ENCODE measurements at regions not wholly inside any gene's neighbourhood (a gene's known extent, or its start where the extent isn't known, plus 50 kb on each side); places are given as distances from the start of the nearest gene placed in this dataset.

DNA sequence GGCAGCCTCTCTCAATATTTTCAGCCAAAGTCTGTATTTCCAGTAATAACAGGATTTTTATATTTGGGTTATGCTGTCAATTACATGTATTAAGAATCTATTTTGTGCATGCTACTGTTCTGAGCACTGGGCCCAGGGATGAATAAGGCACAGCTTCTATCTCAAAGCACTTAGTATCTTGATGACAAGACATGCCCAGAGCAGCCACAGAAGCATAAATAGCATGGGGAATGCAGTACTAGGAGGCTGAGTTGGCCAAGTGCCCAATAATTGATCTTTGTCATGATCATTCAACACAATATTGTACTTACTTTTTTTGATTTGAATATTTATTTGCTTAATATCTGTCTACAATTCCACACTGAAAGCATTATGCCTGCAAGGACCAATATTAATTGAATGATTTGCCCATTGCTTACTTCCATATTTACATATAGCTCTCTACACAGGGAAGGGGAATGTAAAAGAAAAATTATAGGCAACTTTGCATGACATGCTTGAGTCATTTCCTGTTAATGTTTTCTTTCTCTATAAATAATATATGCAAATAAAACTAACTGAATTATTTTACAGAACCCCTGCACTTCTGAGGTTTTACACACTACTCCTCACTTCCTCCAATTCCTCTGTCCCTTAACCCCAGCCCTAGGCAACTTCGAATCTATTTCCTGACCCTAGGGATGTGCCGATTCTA is 298.9 kb upstream of the BMP2 start:
- TF ChIP-seq CTCF (IDR thresholded peaks at IDR 0.05; ENCODE audit: low read depth, low read length), result no peak
- no peak overlapping the region for H3K4me3 ChIP-seq (ENCODE audit: low read depth, low read length)

DNA sequence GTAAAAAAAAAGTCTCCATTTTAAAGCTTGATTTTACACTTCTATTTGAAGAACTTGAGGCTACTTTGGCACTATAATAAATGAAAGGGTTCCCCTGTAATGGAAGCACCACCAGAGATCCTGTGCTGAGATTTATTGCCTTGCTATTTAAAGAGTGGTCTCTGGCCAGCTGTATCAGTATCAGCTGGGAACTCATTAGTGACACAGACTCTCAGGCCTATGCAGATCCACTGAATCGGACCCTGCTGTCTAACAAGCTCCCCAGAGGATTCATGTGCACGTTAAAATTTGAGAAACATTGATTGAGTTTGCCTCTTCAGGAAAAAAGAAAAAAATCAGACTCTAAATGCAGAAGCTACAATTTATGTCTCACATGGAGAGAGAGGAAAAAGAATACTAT is 299.9 kb upstream of the BMP2 start:
- H3K4me3 ChIP-seq (ENCODE audit: low read depth, low read length), result no peak overlapping the region
- no peak for TF ChIP-seq CTCF (IDR thresholded peaks at IDR 0.05; ENCODE audit: low read depth, low read length)

DNA sequence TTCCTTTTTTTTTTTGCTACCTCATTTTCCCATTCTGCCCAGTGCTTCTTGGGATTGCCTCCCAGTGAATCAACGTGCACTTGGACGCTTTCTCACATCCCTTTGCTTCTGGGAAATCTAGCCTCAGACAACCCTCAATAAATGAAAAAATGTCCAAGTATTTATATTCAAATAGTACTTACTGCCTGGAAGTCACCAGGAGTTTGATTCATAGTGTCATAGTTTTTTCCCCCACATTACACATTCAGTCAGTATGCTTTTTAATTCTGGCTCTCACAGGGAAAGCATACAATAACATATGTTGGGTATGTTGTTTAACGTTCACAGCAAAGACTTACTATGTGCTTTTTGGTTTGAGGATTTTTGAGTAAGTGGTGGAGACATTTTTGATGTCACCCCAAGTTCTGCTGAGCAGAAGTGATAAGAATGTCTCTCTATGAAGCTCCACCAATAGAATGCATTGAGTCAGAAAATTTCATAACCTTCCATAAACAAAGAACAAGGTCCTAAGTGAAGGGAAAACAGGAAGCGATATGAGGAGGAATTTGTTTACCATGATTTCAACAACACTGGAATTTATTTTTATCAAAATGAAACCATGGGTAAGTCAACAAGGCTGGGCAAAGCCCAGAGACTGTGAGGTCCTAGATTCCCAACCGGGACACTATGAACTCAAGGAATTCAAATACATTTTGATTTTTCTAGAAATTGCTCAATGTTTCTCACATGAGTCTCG is 301.2 kb upstream of the BMP2 start:
- H3K4me3 ChIP-seq (ENCODE audit: low read depth, low read length), result no peak overlapping the region
- TF ChIP-seq CTCF (IDR thresholded peaks at IDR 0.05; ENCODE audit: low read depth, low read length), result no peak

- no peak overlapping the region for H3K4me3 ChIP-seq (ENCODE audit: low read depth, low read length)
- no peak for TF ChIP-seq CTCF (IDR thresholded peaks at IDR 0.05; ENCODE audit: low read depth, low read length)
Observed at GRCh38 chr20:6450841-6451240, 316.6 kb upstream of the BMP2 start.

- no peak overlapping the region for H3K4me3 ChIP-seq (ENCODE audit: low read depth, low read length)
- no peak for TF ChIP-seq CTCF (IDR thresholded peaks at IDR 0.05; ENCODE audit: low read depth, low read length)
Observed at GRCh38 chr20:6440443-6440799, 317.6 kb upstream of the FERMT1 start.

DNA sequence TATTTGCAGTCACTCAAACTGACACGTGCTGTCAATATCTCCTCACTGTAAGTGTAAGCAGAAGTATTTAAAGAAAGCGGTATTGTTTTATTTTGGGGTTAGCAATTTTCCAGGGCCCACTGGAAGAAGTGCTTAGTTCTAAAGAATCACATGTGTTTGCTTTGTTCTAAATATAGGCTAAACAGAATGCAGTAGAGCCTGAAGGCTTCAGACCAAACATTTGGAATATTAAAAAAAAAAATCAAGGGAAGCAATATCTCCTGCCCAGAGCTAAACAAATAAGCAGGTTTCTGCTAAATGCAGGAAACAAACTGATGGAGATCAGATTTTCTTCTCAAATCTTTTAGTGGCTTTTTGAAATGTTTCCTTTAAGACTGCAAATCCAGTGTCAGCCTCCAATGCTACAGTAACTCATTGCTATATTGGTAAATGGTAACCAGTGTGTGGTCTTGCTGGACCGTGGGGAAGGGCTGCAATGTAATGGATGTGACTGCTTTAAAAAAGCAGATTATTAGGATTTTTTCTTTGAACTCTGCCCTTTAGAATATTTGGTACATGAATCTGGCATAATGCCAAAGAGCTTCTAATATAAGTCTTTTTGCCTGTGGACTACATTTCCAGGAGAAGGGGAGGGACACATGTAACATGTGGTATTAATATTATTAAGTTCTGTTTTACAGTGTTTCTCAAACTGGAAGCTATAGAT is 317.1 kb upstream of the FERMT1 start:
- no peak overlapping the region for H3K4me3 ChIP-seq (ENCODE audit: low read depth, low read length)
- TF ChIP-seq CTCF (IDR thresholded peaks at IDR 0.05; ENCODE audit: low read depth, low read length), result no peak

DNA sequence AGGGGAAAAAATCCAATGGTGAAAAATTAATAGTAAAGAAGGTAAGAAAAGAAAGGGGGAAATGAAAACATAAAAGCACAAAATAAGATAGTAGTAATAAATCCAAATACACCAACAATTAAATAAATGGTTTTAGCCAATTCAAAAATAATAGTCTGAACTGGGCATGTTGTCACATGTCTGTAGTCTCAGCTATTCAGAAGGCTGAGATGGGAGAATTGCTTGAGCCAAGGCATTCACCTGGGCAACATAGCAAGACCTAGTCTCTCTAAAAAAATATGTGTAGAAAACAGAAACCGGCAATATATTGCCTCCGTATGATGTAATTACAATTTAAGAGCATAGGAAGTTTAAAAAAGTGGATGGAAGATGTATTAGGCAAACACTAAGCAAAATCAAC is 311.3 kb upstream of the FERMT1 start:
- no peak overlapping the region for H3K4me3 ChIP-seq (ENCODE audit: low read depth, low read length)
- no peak for TF ChIP-seq CTCF (IDR thresholded peaks at IDR 0.05; ENCODE audit: low read depth, low read length)

Measured in WI38 (cell line).